HCT116 (cell line): ENCODE measurements at regions not wholly inside any gene's neighbourhood (a gene's known extent, or its start where the extent isn't known, plus 50 kb on each side); places are given as distances from the start of the nearest gene placed in this dataset.

Experiments
- ATAC-seq: fragments of 200-7000 bp; cut with Tn5 transposase; 2 replicates; pipeline ENCODE4 v1.9.1; 2020; ENCODE audit warnings: mild to moderate bottlenecking, moderate library complexity
- BruUV-seq: library from RNA; stranded (reverse); fragments of 400-500 nt; replicated peaks from 2 replicates; lab custom pipeline; 2021; lab: Mats Ljungman, UMichigan
- CTCF ChIA-PET: fragments of 300-600 bp; sonication (Branson Sonifier 250); formaldehyde crosslinking; loops from one replicate; lab custom pipeline; 2021; ENCODE audit warnings: antibody characterized with exemption; lab: Charles Lee
- POLR2A ChIA-PET: fragments of 300-600, 350-600 bp; sonication (Branson Sonifier 250); formaldehyde crosslinking; loops from one replicate; lab custom pipeline; 2021; ENCODE audit warnings: antibody characterized with exemption; lab: Charles Lee
- RAD21 ChIA-PET, 2 experiments: fragments of 300-600 bp; sonication (Branson Sonifier 250); formaldehyde crosslinking; loops; one replicate each; lab custom pipeline; 2023; ENCODE audit warnings: low total read pairs in 2 of 2; ENCODE audit not compliant: uncharacterized antibody in 2 of 2, unreplicated experiment in 2 of 2, low non-redundant PET in 1 of 2; lab: Charles Lee
- DNase-seq: peaks from one replicate; pipeline ENCODE4 v3.0.0-alpha.2; 2010; ENCODE audit warnings: low read depth, low spot score
- H2AFZ ChIP-seq: fragments of 200-600 bp; shearing (Covaris generic), sonication (generic); 2 replicates; pipeline ENCODE4 v1.6.1; 2017; ENCODE audit warnings: low read depth, mixed run types, mixed read lengths, antibody characterized with exemption, low read length; ENCODE audit not compliant: poor library complexity, severe bottlenecking
- H3K27ac ChIP-seq: 2 replicates; pipeline ENCODE4 v1.5.1; 2012; ENCODE audit warnings: low read depth, low read length
- H3K27me3 ChIP-seq: fragments of 200-600 bp; sonication (generic); 2 replicates; pipeline ENCODE4 v1.6.1; 2016; ENCODE audit warnings: mixed run types, low read length, mixed read lengths; ENCODE audit not compliant: insufficient read depth
- H3K36me3 ChIP-seq, 2 experiments: fragments of 200-500 bp in 1 of 2; fragments of 200-600 bp in 1 of 2; sonication (Bioruptor generic) in 1 of 2; sonication (generic) in 1 of 2; 2 replicates each; pipeline versions ENCODE4 v1.5.1 to v1.6.1; 2014 to 2016; ENCODE audit warnings: low read length in 2 of 2, inconsistent platforms in 1 of 2, mixed read lengths in 1 of 2, mixed run types in 1 of 2; ENCODE audit not compliant: insufficient read depth in 2 of 2, control insufficient read depth in 1 of 2
- H3K4me1 ChIP-seq, 2 experiments: fragments of 200-600 bp in 1 of 2; sonication (generic) in 1 of 2; 2 replicates each; pipeline versions ENCODE4 v1.5.1 to v1.6.1; 2012 to 2017; ENCODE audit warnings: low read length in 2 of 2, inconsistent platforms in 1 of 2, mild to moderate bottlenecking in 1 of 2, mixed read lengths in 1 of 2, mixed run types in 1 of 2, moderate library complexity in 1 of 2; ENCODE audit not compliant: insufficient read depth in 2 of 2, control insufficient read depth in 1 of 2
- H3K4me2 ChIP-seq: fragments of 200-600 bp; sonication (generic); 2 replicates; pipeline ENCODE4 v1.6.1; 2017; ENCODE audit warnings: mixed run types, low read length, mixed read lengths
- H3K4me3 ChIP-seq, 2 experiments: fragments of 200-600 bp in 1 of 2; sonication (generic) in 1 of 2; replicated peaks in 1 of 2; 2 replicates each; pipeline ENCODE4 v1.5.1; 2011 to 2016; ENCODE audit warnings: low read length in 2 of 2, control low read depth in 1 of 2, low read depth in 1 of 2, mild to moderate bottlenecking in 1 of 2, mixed read lengths in 1 of 2, mixed run types in 1 of 2
- H3K79me2 ChIP-seq: fragments of 200-600 bp; sonication (generic); 2 replicates; pipeline ENCODE4 v1.6.1; 2017; ENCODE audit warnings: mild to moderate bottlenecking, mixed run types, low read length, moderate library complexity, mixed read lengths; ENCODE audit not compliant: insufficient read depth
- H3K9ac ChIP-seq: fragments of 200-600 bp; sonication (generic); 2 replicates; pipeline ENCODE4 v1.6.1; 2016; ENCODE audit warnings: low read length, mixed read lengths
- H3K9me2 ChIP-seq: fragments of 200-600 bp; sonication (generic), shearing (Covaris generic); 2 replicates; pipeline ENCODE4 v1.6.1; 2017; ENCODE audit warnings: mixed run types, mild to moderate bottlenecking, moderate library complexity; ENCODE audit not compliant: insufficient read depth
- H3K9me3 ChIP-seq, 2 experiments: fragments of 200-500 bp in 1 of 2; fragments of 200-600 bp in 1 of 2; sonication (Bioruptor generic) in 1 of 2; sonication (generic) in 1 of 2; 2 replicates each; pipeline ENCODE4 v1.6.1; 2014 to 2017; ENCODE audit warnings: low read length in 2 of 2, mixed read lengths in 2 of 2, inconsistent platforms in 1 of 2, low read depth in 1 of 2, mild to moderate bottlenecking in 1 of 2, mixed run types in 1 of 2, moderate library complexity in 1 of 2; ENCODE audit not compliant: control insufficient read depth in 1 of 2, insufficient read depth in 1 of 2
- H4K20me1 ChIP-seq: fragments of 200-600 bp; sonication (generic), shearing (Covaris generic); 2 replicates; pipeline ENCODE4 v1.6.1; 2017; ENCODE audit warnings: mixed run types, mild to moderate bottlenecking, moderate library complexity; ENCODE audit not compliant: insufficient read depth
- CEBPB ChIP-seq: IDR thresholded peaks from 2 replicates; pipeline ENCODE4 v1.6.1; 2012; ENCODE audit warnings: low read depth
- CTCF ChIP-seq, 3 experiments: fragments of 200-600 bp in 1 of 3; sonication (generic) in 1 of 3; IDR thresholded peaks in 2 of 3; conservative IDR thresholded peaks in 1 of 3; 2 replicates each; pipeline ENCODE4 v1.5.1; 2012 to 2017; ENCODE audit warnings: low read depth in 2 of 3, low read length in 2 of 3, antibody characterized with exemption in 1 of 3, borderline replicate concordance in 1 of 3, control low read depth in 1 of 3, mild to moderate bottlenecking in 1 of 3, mixed read lengths in 1 of 3, mixed run types in 1 of 3, moderate library complexity in 1 of 3; ENCODE audit not compliant: insufficient read depth in 1 of 3
- EGR1 ChIP-seq: IDR thresholded peaks from 2 replicates; pipeline ENCODE4 v1.6.1; 2012; ENCODE audit warnings: low read depth
- ELF1 ChIP-seq: IDR thresholded peaks from 2 replicates; pipeline ENCODE4 v1.6.1; 2012; ENCODE audit warnings: low read depth, borderline replicate concordance
- FOSL1 ChIP-seq: IDR thresholded peaks from 2 replicates; pipeline ENCODE4 v1.6.1; 2012; ENCODE audit warnings: low read depth
- JUND ChIP-seq: IDR thresholded peaks from 2 replicates; pipeline ENCODE4 v1.6.1; 2012
- POLR2AphosphoS5 ChIP-seq: IDR thresholded peaks from 2 replicates; pipeline ENCODE4 v1.6.1; 2011; ENCODE audit warnings: mild to moderate bottlenecking, low read depth, low read length, moderate library complexity
- RAD21 ChIP-seq: IDR thresholded peaks from 2 replicates; pipeline ENCODE4 v1.6.1; 2012; ENCODE audit warnings: low read depth, mild to moderate bottlenecking
- REST ChIP-seq: IDR thresholded peaks from 2 replicates; pipeline ENCODE4 v1.6.1; 2012; ENCODE audit warnings: low read depth
- ZFX ChIP-seq: fragments of 450-650 bp; IDR thresholded peaks from 2 replicates; pipeline ENCODE4 v1.6.1; 2017
- intact Hi-C: fragments of 100-400 bp; cut with micrococcal nuclease; formaldehyde crosslinking; loops from 2 replicates; pipeline ENCODE4 v1.10.0; 2022

GRCh38 chr12:107267604-107268003, 174.3 kb upstream of the CRY1 start:
- H3K9me2 ChIP-seq, result no peaks in the 10 kb centered on the region
- ChIA-PET POLR2A (no interaction called here), CTCF (no interaction called here), RAD21 (no interaction called here)
- H3K9me3 ChIP-seq, result no peaks in the 10 kb centered on the region
- DNase-seq (no peak), ATAC-seq (no peak)
- H4K20me1 ChIP-seq, result no peaks in the 10 kb centered on the region
- H3K4me3 ChIP-seq, result no peak overlapping the region
- H3K79me2 ChIP-seq, result no peaks in the 10 kb centered on the region
- intact Hi-C loops, result no loop called here
- TF ChIP-seq POLR2AphosphoS5, result no peak
- TF ChIP-seq RAD21, result no peak
- TF ChIP-seq EGR1, result no peak
- no peak for TF ChIP-seq ZFX
- TF ChIP-seq CTCF (IDR thresholded peaks at IDR 0.05 in 2 of 3, conservative IDR thresholded peaks at IDR 0.05 in 1 of 3; ENCODE audit: borderline replicate concordance in 1 of 3, insufficient read depth in 1 of 3, low read depth in 2 of 3, low read length in 2 of 3), result no peak
- no peak for TF ChIP-seq JUND
- TF ChIP-seq FOSL1, result no peak
- TF ChIP-seq REST, result no peak
- no peak for TF ChIP-seq ELF1
- no peak for TF ChIP-seq CEBPB
- H3K27me3 ChIP-seq, result no peaks in the 10 kb centered on the region
- H3K9ac ChIP-seq, result no peak overlapping the region
- no peak overlapping the region for H2AFZ ChIP-seq
- H3K36me3 ChIP-seq, result no peaks in the 10 kb centered on the region
- no peak overlapping the region for H3K27ac ChIP-seq
- H3K4me1 ChIP-seq, result no peaks in the 10 kb centered on the region
- no peak overlapping the region for H3K4me2 ChIP-seq
- BruUV-seq, result no TSS peak
